ENCODE measurements at regions not wholly inside any gene's neighbourhood (a gene's known extent, or its start where the extent isn't known, plus 50 kb on each side); places are given as distances from the start of the nearest gene placed in this dataset.

DNA sequence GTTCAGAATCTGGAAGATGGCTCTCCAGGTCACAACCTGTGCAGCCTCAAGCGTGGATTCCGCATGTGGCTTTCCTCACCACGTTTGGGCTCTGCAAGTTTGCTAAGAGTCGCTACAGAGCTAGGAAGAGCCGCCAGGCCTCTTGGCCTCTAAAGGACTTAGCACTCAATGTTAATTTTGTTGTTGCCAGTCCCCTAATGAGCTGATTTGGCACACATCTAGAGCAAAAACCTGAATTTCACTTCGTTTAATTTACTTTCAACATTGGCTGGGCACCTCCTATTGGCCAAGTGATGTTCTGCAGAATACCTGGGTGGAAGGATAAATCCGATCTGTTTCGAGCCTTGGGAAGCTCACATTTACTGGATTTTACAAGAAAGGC is 65.8 kb upstream of the UNC5A start:
- TF ChIP-seq, protein P1, sequence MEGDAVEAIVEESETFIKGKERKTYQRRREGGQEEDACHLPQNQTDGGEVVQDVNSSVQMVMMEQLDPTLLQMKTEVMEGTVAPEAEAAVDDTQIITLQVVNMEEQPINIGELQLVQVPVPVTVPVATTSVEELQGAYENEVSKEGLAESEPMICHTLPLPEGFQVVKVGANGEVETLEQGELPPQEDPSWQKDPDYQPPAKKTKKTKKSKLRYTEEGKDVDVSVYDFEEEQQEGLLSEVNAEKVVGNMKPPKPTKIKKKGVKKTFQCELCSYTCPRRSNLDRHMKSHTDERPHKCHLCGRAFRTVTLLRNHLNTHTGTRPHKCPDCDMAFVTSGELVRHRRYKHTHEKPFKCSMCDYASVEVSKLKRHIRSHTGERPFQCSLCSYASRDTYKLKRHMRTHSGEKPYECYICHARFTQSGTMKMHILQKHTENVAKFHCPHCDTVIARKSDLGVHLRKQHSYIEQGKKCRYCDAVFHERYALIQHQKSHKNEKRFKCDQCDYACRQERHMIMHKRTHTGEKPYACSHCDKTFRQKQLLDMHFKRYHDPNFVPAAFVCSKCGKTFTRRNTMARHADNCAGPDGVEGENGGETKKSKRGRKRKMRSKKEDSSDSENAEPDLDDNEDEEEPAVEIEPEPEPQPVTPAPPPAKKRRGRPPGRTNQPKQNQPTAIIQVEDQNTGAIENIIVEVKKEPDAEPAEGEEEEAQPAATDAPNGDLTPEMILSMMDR (IDR thresholded peaks at IDR 0.05): no peak
- TF ChIP-seq POLR2AphosphoS5 (IDR thresholded peaks at IDR 0.05; ENCODE audit: low read depth, low read length): no peak
- TF ChIP-seq SIN3A (IDR thresholded peaks at IDR 0.05; ENCODE audit: borderline replicate concordance, insufficient read depth, low read depth, low read length): no peak
